Stimulated activated naive B cell treated with anti-CD40 and anti-IgM and Interleukin-4, amounts not matched to agents 10 μg/mL and 1 μg/mL and 100 μg/mL, for 72 hours (primary cell): ENCODE measurements at regions not wholly inside any gene's neighbourhood (a gene's known extent, or its start where the extent isn't known, plus 50 kb on each side); places are given as distances from the start of the nearest gene placed in this dataset.

ENCODE experiments used
- ATAC-seq, 2 donors: fragments of 150-1000 bp; cut with Tn5 transposase; replicated peaks; 2 replicates each; pipeline ENCODE4 v1.10.0; 2021; ENCODE audit warnings: moderate library complexity in 1 of 2
- DNase-seq: peaks from one replicate; pipeline ENCODE4 v3.0.0; 2021
- H3K27ac Mint-ChIP-seq: one replicate; pipeline ENCODE4 v1.8.0; 2022; ENCODE audit warnings: mild to moderate bottlenecking, mixed read lengths
- H3K27me3 Mint-ChIP-seq, 2 donors: one replicate each; pipeline ENCODE4 v1.8.0; 2022; ENCODE audit warnings: mixed read lengths in 2 of 2
- H3K36me3 Mint-ChIP-seq, 2 donors: one replicate each; pipeline ENCODE4 v1.8.0; 2022; ENCODE audit warnings: mixed read lengths in 2 of 2, mild to moderate bottlenecking in 1 of 2
- H3K4me1 Mint-ChIP-seq, 2 donors: one replicate each; pipeline ENCODE4 v1.8.0; 2022; ENCODE audit warnings: mixed read lengths in 2 of 2, mild to moderate bottlenecking in 1 of 2
- H3K4me3 Mint-ChIP-seq, 2 donors: one replicate each; pipeline ENCODE4 v1.8.0; 2022; ENCODE audit warnings: mild to moderate bottlenecking in 2 of 2, mixed read lengths in 2 of 2, moderate library complexity in 1 of 2
- H3K9me3 Mint-ChIP-seq, 2 donors: one replicate each; pipeline ENCODE4 v1.8.0; 2022; ENCODE audit warnings: mixed read lengths in 2 of 2, mild to moderate bottlenecking in 1 of 2

DNA sequence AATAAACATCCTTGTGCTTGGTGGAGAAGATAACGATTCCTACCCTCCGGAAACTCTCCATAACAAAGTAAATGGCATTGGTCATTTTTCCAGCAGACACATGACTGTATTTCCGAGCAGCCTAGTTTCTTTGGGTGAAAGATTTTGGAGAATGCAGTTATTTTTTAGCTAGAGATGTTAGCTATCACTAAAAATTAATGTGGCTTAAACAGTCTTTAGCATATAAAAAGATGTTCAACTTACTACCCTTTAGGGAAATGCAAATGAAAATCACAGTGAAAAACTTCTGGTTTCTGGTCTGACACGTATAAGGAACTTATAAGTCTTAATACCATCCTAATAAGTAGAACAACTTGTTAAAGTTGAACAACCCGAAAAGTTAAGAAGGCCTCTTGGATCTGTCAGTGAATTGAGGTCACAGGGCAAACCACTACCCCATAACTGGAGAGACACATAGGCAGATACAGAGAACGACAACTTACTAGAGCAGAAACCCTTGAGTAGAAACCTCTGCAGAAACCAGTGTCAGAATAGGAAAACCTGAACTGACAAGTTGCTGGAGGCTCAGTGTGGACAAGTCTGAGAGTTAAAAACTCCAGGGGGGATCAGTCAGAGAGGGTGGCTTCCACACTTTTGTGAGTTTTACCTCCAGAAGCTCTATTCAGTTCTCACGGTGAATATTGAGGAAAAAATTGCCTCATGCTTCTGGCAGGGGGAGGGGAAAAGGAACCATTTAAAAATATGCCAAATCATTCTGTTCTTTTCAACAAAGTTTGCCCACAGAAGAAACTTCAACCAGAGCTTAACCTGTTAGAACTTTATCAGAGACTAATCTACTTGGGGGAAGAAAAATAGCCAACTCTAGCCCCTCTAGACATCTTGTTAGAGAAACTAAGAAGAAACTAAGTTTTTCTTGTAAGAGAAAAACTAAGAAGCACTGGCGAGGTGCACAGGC lies 325.2 kb upstream of the RPS23 start:
- Mint-ChIP-seq H3K9me3 (peaks cover 8% of the 10 kb centered on the region in 2 donors), H3K36me3 (no peaks in the 10 kb centered on the region), H3K4me3 (no peak overlapping the region), H3K27ac (no peak overlapping the region), H3K4me1 (no peaks in the 10 kb centered on the region), H3K27me3 (no peaks in the 10 kb centered on the region)
- DNase-seq (no peak), ATAC-seq (no peak)

DNA sequence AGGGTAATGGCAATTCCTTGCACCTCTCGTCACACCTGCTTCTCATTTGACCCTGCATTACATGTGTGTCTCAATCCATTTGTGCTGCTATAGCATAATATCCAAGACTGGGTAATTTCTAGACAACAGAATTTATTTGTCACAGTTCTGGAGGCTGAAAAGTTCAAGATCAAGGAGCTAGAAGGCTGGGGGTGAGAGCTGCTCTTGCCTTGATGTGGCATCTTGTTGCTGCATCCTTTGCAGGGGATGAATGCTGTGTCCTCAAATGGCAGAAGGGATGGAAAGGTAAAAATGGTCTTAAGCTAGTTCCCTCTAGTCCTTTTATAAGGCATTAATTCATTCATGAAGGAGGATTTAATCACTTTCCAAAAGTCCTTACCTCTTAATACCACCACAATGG lies 323.7 kb upstream of the RPS23 start:
- Mint-ChIP-seq H3K27me3 (no peaks in the 10 kb centered on the region), H3K4me1 (no peaks in the 10 kb centered on the region), H3K9me3 (peaks cover 0 to 4% of the 10 kb centered on the region in 2 donors), H3K36me3 (no peaks in the 10 kb centered on the region), H3K27ac (no peak overlapping the region), H3K4me3 (no peak overlapping the region)
- ATAC-seq (no peak), DNase-seq (no peak)

DNA sequence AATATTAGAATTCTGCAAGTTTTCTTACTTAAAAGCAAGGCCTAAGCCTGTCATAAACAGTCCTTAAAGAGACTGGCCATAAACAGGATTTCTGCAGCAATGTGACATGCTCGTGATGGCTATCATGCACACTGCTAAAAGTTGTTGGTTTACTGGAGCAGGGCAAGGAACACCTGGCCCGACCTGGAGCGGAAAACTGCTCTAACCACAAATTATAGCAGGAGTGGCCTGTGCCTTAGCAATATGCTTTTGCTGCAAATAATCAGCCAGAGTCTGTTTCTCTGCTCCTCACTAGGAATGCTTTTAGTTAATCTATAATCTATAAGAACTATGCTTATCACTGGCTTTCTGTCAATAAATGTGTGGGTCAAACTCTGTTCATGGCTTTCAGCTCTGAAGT lies 322.9 kb upstream of the RPS23 start:
- peaks cover 0 to 1% of the 10 kb centered on the region in 2 donors for H3K9me3 Mint-ChIP-seq
- no peak for DNase-seq

DNA sequence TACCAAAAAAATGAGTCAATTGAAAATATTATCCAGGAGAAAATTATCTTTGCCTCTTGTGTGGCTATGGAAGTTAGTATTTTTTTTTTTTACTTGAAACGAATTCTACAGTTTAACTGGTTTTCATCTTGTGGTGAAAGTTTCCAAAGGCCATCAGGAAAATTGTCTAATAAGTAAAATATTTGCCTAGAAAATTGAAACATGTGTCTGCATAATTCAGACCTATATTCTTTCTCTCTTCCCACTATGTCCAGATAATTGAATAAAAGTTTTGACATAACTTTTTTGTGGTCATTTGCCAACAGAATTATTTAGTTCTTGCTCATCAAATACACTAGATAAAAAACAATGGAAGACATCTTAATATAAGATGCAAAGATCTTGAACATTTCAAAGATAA lies 321.5 kb upstream of the RPS23 start:
- Mint-ChIP-seq H3K27ac (no peak overlapping the region), H3K4me3 (no peak overlapping the region), H3K36me3 (no peaks in the 10 kb centered on the region), H3K9me3 (no peaks in the 10 kb centered on the region), H3K4me1 (no peaks in the 10 kb centered on the region), H3K27me3 (peaks cover 0 to 4% of the 10 kb centered on the region in 2 donors)
- DNase-seq, result no peak
- no peak for ATAC-seq

More for the DNA sequence above, 322.9 kb upstream of the RPS23 start:
- H3K27ac Mint-ChIP-seq, result no peak overlapping the region
- no peak for ATAC-seq
- no peak overlapping the region for H3K4me3 Mint-ChIP-seq
- H3K36me3 Mint-ChIP-seq, result no peaks in the 10 kb centered on the region
- H3K4me1 Mint-ChIP-seq, result no peaks in the 10 kb centered on the region
- no peaks in the 10 kb centered on the region for H3K27me3 Mint-ChIP-seq

DNA sequence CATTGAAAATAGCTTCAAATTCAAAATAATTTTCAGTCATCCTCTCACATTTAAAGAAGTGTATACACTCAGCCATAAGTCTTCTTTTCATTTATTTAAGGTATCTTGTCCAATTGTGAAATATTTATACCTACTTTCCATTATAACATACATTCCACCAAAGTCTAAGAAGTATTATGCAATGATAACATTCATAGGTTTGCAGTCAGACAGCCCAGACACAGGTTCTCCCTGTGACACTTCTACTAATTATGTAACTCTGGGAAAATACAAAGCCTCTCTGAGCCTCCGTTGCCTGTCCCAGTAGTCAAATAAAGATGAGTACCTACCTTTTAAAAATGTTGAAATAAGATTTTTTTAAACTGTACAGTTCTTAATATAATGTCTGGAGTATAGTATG lies 320.9 kb upstream of the RPS23 start:
- no peaks in the 10 kb centered on the region for H3K36me3 Mint-ChIP-seq
- H3K4me1 Mint-ChIP-seq, result no peaks in the 10 kb centered on the region
- ATAC-seq, result no peak
- H3K27me3 Mint-ChIP-seq, result peaks cover 0 to 4% of the 10 kb centered on the region in 2 donors
- H3K9me3 Mint-ChIP-seq, result no peaks in the 10 kb centered on the region
- H3K27ac Mint-ChIP-seq, result no peak overlapping the region
- DNase-seq, result no peak
- no peak overlapping the region for H3K4me3 Mint-ChIP-seq

DNA sequence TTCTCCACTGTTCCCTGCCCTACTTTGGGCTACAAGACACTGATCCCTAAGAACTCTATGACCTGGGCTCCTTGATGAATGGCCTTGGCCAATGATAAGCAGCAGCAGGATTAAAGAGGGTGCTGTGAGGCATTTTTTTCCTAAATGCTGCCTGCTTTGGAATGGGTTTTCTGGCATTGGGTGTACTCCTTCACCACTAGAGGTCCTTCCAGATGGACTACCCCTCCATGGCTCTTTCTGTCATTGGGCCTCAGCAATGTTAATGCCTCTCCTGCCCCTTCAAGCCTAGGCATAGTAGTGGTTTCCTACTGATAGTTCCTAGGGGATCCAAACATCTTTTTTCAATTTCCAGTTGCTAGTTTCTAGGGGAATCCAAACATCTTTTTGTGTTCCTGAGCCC lies 319.3 kb upstream of the RPS23 start:
- Mint-ChIP-seq H3K36me3 (no peaks in the 10 kb centered on the region), H3K27me3 (peaks cover 4% of the 10 kb centered on the region in 2 donors), H3K4me1 (no peaks in the 10 kb centered on the region), H3K9me3 (no peaks in the 10 kb centered on the region), H3K27ac (no peak overlapping the region), H3K4me3 (no peak overlapping the region)
- no peak for DNase-seq
- ATAC-seq, result no peak

DNA sequence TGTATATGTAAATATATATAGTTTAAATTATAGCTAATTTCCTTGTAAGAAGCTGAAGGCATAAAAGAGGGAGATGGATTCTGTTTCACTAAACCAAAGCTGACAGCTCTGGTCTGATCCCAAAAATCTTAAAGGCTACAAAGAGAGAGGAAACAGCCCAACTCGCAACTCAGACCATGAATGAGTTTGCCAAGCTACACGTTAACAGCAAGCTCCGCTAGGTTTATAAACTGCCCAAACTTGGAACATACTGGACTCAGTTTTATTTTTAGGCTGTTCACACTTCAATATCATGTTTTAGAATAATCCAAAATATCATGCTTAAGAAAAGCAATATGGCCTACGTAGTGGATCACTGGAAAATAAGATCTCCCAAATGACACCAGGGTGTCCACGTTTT lies 318.3 kb upstream of the RPS23 start:
- no peak for ATAC-seq

DNA sequence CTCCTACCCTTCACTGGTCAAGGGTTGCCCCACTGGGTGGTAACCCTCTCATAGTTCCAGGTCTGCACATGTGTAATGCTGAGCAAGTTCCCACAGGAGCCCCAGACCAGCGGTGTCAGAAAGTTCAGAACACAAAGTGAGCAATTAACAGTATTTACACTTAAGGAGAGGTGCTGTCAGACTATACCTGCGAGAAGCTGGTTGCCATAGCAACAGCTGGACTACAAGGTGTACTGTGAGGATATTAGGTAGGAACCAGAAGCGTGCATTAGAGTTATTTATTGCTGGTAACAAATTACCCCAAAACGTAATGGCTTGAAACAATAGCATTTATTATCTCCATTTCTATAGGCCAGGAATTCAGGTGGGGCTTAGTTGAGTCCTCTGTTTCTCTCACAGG lies 317.0 kb upstream of the RPS23 start:
- DNase-seq, result no peak
- Mint-ChIP-seq H3K9me3 (peaks cover 3 to 11% of the 10 kb centered on the region in 2 donors), H3K4me1 (no peaks in the 10 kb centered on the region), H3K36me3 (no peaks in the 10 kb centered on the region), H3K4me3 (no peak overlapping the region), H3K27me3 (peaks cover 4 to 21% of the 10 kb centered on the region in 2 donors), H3K27ac (no peak overlapping the region)
- no peak for ATAC-seq

More for the DNA sequence above, 318.3 kb upstream of the RPS23 start:
- Mint-ChIP-seq H3K36me3 (no peaks in the 10 kb centered on the region), H3K4me3 (no peak overlapping the region), H3K27ac (no peak overlapping the region), H3K4me1 (no peaks in the 10 kb centered on the region), H3K9me3 (peaks cover 0 to 3% of the 10 kb centered on the region in 2 donors), H3K27me3 (peaks cover 4 to 13% of the 10 kb centered on the region in 2 donors)
- no peak for DNase-seq

DNA sequence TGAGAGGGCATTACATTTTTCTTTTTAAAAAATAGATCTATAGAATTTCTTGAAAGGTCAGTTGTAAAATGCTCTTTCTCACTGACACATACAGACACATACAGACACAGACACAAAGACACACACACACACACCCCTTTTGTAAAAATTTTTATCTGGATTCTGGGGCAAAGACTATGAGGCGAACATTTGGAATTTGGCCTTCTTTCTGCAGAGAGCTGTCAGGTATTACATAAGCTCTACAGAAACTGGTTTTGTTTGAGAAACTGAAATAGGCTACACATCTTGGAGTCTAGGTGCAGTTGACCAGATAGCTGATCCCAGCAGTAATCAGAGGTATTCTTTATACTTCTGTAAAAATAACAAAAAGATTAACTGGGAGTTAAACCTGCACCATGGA lies 315.9 kb upstream of the RPS23 start:
- Mint-ChIP-seq H3K4me3 (no peak overlapping the region), H3K4me1 (no peaks in the 10 kb centered on the region), H3K36me3 (no peaks in the 10 kb centered on the region), H3K27me3 (peaks cover 4 to 21% of the 10 kb centered on the region in 2 donors), H3K27ac (no peak overlapping the region), H3K9me3 (peaks cover 3 to 12% of the 10 kb centered on the region in 2 donors)
- DNase-seq (no peak), ATAC-seq (no peak)

DNA sequence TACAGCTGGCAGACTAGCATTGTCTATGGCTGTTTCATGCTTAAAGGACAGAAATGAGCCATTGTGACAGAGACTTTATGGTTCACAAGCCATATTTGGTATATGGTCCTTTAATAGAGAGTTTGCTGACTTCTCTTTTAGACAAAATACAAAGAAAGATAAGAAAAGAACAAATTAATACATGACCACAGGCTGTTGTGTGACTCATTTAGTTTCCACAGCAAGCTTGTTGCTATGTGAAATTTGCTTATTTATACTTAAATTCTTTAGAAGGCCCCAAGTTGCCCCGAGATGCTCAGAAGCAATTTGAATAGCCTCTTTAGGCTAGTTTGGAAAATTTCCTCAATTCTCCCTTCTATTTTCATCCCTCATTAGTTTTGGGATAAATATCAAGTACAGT lies 315.3 kb upstream of the RPS23 start:
- H3K4me3 Mint-ChIP-seq, result no peak overlapping the region
- DNase-seq, result no peak
- no peaks in the 10 kb centered on the region for H3K36me3 Mint-ChIP-seq
- ATAC-seq, result no peak
- peaks cover 3 to 12% of the 10 kb centered on the region in 2 donors for H3K9me3 Mint-ChIP-seq
- no peaks in the 10 kb centered on the region for H3K4me1 Mint-ChIP-seq
- peaks cover 4 to 21% of the 10 kb centered on the region in 2 donors for H3K27me3 Mint-ChIP-seq
- no peak overlapping the region for H3K27ac Mint-ChIP-seq

DNA sequence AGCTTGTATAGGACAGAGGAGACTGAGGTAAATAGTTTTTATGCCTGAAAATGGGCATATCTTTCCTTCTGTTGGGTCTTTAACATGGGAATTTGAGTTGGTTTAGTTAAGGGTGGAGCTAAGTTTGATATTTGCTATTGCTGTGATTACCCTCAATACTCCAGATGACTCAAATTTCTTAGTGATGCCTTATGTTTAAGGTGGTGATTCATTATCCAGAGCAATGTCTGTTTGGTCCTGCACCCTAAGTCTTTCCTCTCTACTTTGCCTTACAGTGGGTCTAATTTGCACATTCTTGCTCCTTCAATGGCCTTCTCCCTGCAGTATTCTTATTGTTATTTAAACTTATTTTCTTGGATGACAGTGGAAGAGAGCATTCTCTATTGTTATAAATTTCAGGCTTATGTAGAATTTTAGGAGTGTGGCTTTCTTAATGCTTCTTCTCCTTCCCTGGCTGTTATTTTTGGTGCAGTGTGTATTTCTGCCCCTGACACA lies 312.9 kb upstream of the RPS23 start:
- no peaks in the 10 kb centered on the region for H3K4me1 Mint-ChIP-seq
- ATAC-seq, result no peak
- H3K9me3 Mint-ChIP-seq, result peaks cover 3 to 12% of the 10 kb centered on the region in 2 donors
- no peaks in the 10 kb centered on the region for H3K36me3 Mint-ChIP-seq
- no peak overlapping the region for H3K27ac Mint-ChIP-seq
- H3K4me3 Mint-ChIP-seq, result no peak overlapping the region
- H3K27me3 Mint-ChIP-seq, result peaks cover 4 to 21% of the 10 kb centered on the region in 2 donors
- DNase-seq, result no peak

DNA sequence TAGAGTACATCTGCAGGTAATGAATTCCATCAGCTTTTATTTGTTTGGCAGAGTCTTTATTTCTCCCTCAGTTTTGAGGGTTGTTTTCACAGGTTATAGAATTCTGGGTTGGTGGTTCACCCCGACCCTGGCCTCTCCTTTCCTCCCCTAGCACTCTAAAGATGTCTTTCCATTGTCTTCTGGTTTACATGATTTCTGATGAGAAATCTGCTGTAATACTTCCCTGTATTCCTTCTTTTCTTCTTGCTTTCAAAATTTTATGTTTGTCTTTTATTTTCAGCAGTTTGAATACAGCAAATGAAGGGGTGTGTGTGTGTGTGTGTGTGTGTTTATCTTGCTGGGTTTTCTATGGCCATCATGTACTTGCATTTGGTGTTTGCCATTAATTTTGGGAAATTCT lies 312.0 kb upstream of the RPS23 start:
- Mint-ChIP-seq H3K36me3 (no peaks in the 10 kb centered on the region), H3K9me3 (peaks cover 3 to 12% of the 10 kb centered on the region in 2 donors), H3K27ac (no peak overlapping the region), H3K4me3 (no peak overlapping the region), H3K4me1 (no peaks in the 10 kb centered on the region), H3K27me3 (peaks cover 0 to 21% of the 10 kb centered on the region in 2 donors)
- no peak for DNase-seq
- no peak for ATAC-seq

DNA sequence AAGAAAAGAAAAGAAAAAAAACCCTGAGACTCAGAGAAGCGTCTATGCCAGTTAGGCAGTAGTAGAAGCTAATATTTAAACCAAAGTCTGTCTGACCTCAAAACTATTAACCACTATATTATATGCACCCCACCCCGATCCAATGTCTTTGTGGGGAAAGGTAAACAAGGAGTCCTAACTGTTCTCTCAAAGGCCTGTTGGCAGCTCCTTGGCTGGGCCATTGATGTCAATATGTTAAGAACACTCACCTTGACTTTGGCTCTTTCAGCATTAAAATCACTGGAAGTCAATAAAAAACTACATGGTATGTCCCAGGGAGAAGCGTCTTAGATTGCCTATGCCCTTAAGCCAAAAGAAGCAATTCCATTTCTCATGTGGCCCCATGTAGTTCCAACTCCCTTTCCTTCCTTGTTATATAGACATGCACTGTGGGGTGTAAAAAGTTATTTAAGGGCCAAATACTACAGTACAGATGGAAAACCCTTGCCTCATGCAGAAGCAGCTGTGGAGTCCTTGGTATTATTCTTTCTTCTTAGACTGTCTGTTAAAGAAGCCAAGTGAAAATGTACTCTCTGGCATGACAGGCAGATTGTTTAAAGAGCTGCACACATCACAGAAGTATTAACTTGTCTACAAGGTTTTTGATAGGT lies 308.6 kb upstream of the RPS23 start:
- H3K36me3 Mint-ChIP-seq, result no peaks in the 10 kb centered on the region
- H3K4me3 Mint-ChIP-seq, result no peak overlapping the region
- no peaks in the 10 kb centered on the region for H3K4me1 Mint-ChIP-seq
- peaks cover 8 to 23% of the 10 kb centered on the region in 2 donors for H3K9me3 Mint-ChIP-seq
- H3K27ac Mint-ChIP-seq, result no peak overlapping the region
- ATAC-seq, result no peak
- peaks cover 0 to 11% of the 10 kb centered on the region in 2 donors for H3K27me3 Mint-ChIP-seq
- DNase-seq, result no peak

DNA sequence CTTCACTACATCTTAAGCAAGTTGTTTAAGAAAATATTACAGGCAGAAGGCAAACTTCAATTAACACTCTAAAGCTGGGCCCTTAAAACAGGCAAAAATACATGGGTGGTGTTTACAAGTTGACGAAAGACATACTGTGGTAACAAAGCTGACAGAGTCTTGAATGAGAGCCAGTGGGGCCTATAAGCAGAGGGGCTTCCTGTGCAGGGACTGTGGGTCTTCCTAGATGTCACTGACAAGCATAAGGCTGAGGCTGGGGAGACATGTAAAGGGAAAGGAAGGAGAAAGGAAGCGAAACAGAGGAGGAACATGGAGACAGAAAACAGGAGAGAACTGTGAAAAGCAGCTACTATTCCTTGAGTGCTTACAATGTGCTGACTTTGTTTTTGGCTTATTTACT lies 308.0 kb upstream of the RPS23 start:
- ATAC-seq, result no peak
- no peak for DNase-seq
- Mint-ChIP-seq H3K4me3 (no peak overlapping the region), H3K27me3 (peaks cover 0 to 6% of the 10 kb centered on the region in 2 donors), H3K9me3 (peaks cover 8 to 23% of the 10 kb centered on the region in 2 donors), H3K36me3 (no peaks in the 10 kb centered on the region), H3K27ac (no peak overlapping the region), H3K4me1 (no peaks in the 10 kb centered on the region)

DNA sequence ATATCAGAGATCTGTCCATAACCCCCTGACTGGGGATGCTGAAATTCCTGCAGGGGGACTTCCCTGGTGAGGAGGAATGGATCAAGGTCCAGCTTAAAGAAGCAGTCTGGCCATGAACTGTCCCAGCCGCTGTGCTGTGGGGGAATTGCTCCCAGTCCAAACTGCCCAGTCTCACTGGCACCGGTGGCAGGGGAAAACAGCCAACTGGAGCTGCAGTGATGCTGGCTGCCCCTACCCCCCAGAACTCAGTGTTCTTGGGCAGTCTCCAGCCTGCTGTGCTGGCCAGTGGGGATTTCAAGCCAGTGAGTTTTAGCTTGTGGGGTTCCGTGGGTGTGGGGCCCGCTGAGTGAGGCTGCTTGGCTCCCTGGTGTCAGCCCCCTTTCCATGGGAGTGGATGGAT lies 306.5 kb upstream of the RPS23 start:
- ATAC-seq (no peak), DNase-seq (no peak)
- Mint-ChIP-seq H3K4me1 (no peaks in the 10 kb centered on the region), H3K36me3 (peaks cover 0 to 2% of the 10 kb centered on the region in 2 donors), H3K27me3 (no peaks in the 10 kb centered on the region), H3K4me3 (no peak overlapping the region), H3K27ac (no peak overlapping the region), H3K9me3 (peaks cover 5 to 22% of the 10 kb centered on the region in 2 donors)
